Type B pancreatic cell (in vitro differentiated cells): ENCODE measurements at regions not wholly inside any gene's neighbourhood (a gene's known extent, or its start where the extent isn't known, plus 50 kb on each side); places are given as distances from the start of the nearest gene placed in this dataset.

Experiments used
- DNase-seq: peaks from one replicate; pipeline ENCODE4 v3.0.0; 2021; ENCODE audit warnings: mixed read lengths; ENCODE audit not compliant: unreplicated experiment; ENCODE audit errors: extremely low spot score
- H3K27ac Mint-ChIP-seq: 2 replicates; pipeline ENCODE4 v1.8.0; 2021; ENCODE audit warnings: mild to moderate bottlenecking, mixed read lengths
- H3K27me3 Mint-ChIP-seq: 2 replicates; pipeline ENCODE4 v1.8.0; 2021; ENCODE audit warnings: mixed read lengths
- H3K36me3 Mint-ChIP-seq: 2 replicates; pipeline ENCODE4 v1.8.0; 2021; ENCODE audit warnings: mixed read lengths
- H3K4me1 Mint-ChIP-seq: one replicate; pipeline ENCODE4 v1.8.0; 2021; ENCODE audit warnings: mixed read lengths; ENCODE audit not compliant: unreplicated experiment
- H3K4me3 Mint-ChIP-seq: 2 replicates; pipeline ENCODE4 v1.8.0; 2021; ENCODE audit warnings: mild to moderate bottlenecking, mixed read lengths
- H3K9me3 Mint-ChIP-seq: 2 replicates; pipeline ENCODE4 v1.8.0; 2021; ENCODE audit warnings: mixed read lengths
- TF ChIP-seq, protein P1 (sequence below): fragments of 200-600 bp; sonication (generic); conservative IDR thresholded peaks from 2 replicates; pipeline ENCODE4 v1.5.0; 2021; ENCODE audit warnings: antibody characterized with exemption, mild to moderate bottlenecking

DNA sequence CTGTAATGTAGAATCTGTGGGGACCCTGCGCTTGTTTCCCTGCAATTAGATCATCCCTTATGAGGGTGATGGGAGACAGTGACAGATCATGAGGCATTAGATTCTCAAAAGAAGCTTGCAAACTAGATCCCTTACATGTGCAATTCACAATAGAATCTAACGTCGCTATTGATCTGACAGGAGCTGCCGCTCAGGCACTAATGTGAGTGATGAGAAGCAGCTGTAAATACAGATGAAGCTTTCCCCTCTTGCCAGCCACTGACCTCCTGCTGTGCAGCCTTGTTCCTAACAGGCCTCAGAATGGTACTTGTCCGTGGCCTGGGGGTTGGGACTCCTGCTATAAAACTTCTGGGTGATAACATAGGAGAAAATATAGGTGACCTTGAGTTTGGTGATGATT is 1076.8 kb downstream of the PDHA2 start:
- H3K36me3 Mint-ChIP-seq = no peaks in the 10 kb centered on the region
- H3K4me3 Mint-ChIP-seq = no peak overlapping the region
- H3K4me1 Mint-ChIP-seq = no peaks in the 10 kb centered on the region
- peaks cover 12% of the 10 kb centered on the region for H3K9me3 Mint-ChIP-seq
- TF ChIP-seq, protein P1, sequence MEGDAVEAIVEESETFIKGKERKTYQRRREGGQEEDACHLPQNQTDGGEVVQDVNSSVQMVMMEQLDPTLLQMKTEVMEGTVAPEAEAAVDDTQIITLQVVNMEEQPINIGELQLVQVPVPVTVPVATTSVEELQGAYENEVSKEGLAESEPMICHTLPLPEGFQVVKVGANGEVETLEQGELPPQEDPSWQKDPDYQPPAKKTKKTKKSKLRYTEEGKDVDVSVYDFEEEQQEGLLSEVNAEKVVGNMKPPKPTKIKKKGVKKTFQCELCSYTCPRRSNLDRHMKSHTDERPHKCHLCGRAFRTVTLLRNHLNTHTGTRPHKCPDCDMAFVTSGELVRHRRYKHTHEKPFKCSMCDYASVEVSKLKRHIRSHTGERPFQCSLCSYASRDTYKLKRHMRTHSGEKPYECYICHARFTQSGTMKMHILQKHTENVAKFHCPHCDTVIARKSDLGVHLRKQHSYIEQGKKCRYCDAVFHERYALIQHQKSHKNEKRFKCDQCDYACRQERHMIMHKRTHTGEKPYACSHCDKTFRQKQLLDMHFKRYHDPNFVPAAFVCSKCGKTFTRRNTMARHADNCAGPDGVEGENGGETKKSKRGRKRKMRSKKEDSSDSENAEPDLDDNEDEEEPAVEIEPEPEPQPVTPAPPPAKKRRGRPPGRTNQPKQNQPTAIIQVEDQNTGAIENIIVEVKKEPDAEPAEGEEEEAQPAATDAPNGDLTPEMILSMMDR = no peak
- no peak overlapping the region for H3K27ac Mint-ChIP-seq
- H3K27me3 Mint-ChIP-seq = peaks cover 3% of the 10 kb centered on the region
- DNase-seq = no peak

DNA sequence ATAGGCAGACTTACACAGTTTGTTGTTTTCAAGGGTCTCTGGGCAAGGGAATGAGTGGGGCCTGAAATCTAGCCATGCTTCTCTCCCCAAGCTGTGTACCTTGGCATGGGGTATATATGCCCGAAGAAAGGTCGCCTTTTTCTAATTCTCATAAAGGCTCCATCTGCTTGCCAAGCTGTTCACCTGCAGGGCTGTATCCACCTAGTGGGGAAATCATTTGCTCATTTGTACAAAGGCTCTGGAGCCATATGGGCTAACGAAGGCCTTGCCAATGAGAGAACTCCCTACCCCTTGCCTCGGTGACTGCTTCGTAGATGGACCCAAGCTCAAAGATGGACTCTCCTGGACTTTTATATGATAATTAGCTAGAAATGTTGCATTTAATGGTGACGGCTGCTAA is 1097.0 kb downstream of the PDHA2 start:
- Mint-ChIP-seq H3K27me3 (no peaks in the 10 kb centered on the region), H3K4me3 (no peak overlapping the region), H3K4me1 (no peaks in the 10 kb centered on the region), H3K27ac (no peak overlapping the region), H3K36me3 (no peaks in the 10 kb centered on the region), H3K9me3 (peaks cover 8% of the 10 kb centered on the region)
- no peak for DNase-seq
- TF ChIP-seq, protein P1 = no peak

DNA sequence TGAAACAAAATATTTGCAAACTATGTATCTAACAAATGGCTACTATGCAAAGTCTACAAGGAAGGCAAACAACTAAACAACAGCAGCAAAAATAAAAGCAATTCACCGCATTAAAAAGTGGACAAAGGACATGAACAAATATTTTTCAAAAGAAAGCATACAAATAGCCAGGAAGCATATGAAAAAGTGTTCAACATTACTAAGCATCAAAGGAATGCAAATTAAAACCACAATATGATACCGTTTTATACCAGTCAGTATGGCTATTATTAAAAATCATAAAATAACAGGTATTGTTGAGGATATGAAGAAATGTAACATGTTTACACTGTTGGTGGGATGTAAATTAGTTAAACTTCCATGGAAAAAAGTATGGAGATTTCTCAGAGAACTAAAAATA is 1106.7 kb downstream of the PDHA2 start:
- H3K27ac Mint-ChIP-seq = no peak overlapping the region
- no peak for DNase-seq
- no peaks in the 10 kb centered on the region for H3K9me3 Mint-ChIP-seq
- TF ChIP-seq, protein P1 = no peak
- no peaks in the 10 kb centered on the region for H3K36me3 Mint-ChIP-seq
- no peaks in the 10 kb centered on the region for H3K4me1 Mint-ChIP-seq
- H3K27me3 Mint-ChIP-seq = no peaks in the 10 kb centered on the region
- no peak overlapping the region for H3K4me3 Mint-ChIP-seq

DNA sequence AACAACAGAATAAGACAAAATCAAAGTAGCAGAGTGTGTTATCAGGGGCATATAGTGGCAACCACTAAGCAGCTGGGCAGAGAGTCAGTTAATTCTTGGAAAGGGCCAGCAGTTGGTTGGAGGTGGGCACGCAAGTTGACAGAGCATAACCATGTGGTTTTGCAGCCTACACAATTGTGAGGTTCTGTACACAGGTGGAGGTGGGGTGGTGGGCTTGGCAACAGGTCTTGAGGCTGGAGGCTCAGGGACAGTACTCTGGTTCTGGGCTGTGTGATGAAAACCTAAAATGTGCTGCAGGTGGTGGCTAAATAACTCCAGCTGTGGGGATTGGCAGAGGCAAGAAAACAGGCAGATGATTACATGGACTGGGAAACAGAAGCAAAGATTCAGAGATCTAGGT is 1112.7 kb downstream of the PDHA2 start:
- no peaks in the 10 kb centered on the region for H3K4me1 Mint-ChIP-seq
- TF ChIP-seq, protein P1 = no peak
- no peak for DNase-seq
- H3K9me3 Mint-ChIP-seq = no peaks in the 10 kb centered on the region
- no peaks in the 10 kb centered on the region for H3K27me3 Mint-ChIP-seq
- no peak overlapping the region for H3K4me3 Mint-ChIP-seq
- no peaks in the 10 kb centered on the region for H3K36me3 Mint-ChIP-seq
- H3K27ac Mint-ChIP-seq = no peak overlapping the region

DNA sequence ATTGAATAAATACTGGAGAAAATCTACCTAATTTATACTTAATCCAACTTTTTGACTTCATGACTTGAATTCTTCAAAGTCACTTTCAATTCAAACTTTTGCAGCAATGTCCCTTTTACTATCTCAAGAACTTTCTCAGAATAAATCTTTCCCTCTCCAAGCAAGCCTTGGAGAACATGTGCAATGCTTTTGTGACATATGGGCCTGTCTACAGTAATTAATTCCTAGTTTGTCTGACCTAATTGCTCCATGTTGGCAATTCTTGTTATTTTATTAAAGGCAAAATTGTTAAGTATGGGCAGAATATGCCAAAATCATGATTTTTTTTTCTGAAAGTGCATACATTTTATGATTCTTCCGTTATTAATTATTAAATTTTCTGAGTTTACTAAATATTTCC is 1115.3 kb downstream of the PDHA2 start:
- Mint-ChIP-seq H3K36me3 (no peaks in the 10 kb centered on the region), H3K4me1 (no peaks in the 10 kb centered on the region), H3K27me3 (no peaks in the 10 kb centered on the region), H3K4me3 (no peak overlapping the region), H3K9me3 (no peaks in the 10 kb centered on the region), H3K27ac (no peak overlapping the region)
- TF ChIP-seq, protein P1 = no peak
- DNase-seq = no peak

DNA sequence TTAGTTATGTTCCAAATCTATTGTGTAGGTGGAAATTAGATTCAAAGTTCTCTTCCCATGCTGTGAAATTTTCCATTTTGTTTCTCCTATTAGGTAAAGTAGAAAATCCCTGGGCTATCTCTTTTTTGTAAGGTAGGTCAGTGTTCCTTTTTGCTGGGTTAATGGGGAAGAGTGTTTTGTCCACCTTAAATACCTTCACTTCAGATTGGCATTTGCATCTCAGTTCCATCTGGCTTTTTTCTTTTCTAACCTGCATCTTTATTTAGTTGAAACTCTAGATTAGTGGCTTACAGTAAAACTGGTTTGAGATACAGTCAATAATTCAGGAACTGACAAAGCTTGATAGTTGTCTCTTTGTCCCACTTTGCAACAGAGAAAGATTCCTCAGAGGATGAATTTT is 1115.8 kb downstream of the PDHA2 start:
- TF ChIP-seq, protein P1 = no peak
- no peaks in the 10 kb centered on the region for H3K36me3 Mint-ChIP-seq
- no peak for DNase-seq

More for the DNA sequence above, 1115.8 kb downstream of the PDHA2 start:
- H3K27ac Mint-ChIP-seq = no peak overlapping the region
- no peaks in the 10 kb centered on the region for H3K4me1 Mint-ChIP-seq
- H3K27me3 Mint-ChIP-seq = no peaks in the 10 kb centered on the region
- no peak overlapping the region for H3K4me3 Mint-ChIP-seq
- no peaks in the 10 kb centered on the region for H3K9me3 Mint-ChIP-seq
